WTC11 (cell line): ENCODE measurements at regions not wholly inside any gene's neighbourhood (a gene's known extent, or its start where the extent isn't known, plus 50 kb on each side); places are given as distances from the start of the nearest gene placed in this dataset.

Source experiments
- ATAC-seq: fragments of 200-7000 bp; cut with Tn5 transposase; 2 replicates; pipeline ENCODE4 v1.10.0; 2021; ENCODE audit warnings: mild to moderate bottlenecking, moderate library complexity
- CTCF ChIA-PET: fragments of 300-600 bp; sonication (Branson Sonifier 250); formaldehyde crosslinking; loops from one replicate; lab custom pipeline; 2021; ENCODE audit warnings: antibody characterized with exemption; lab: Charles Lee
- POLR2A ChIA-PET: fragments of 350-600 bp; sonication (Branson Sonifier 250); formaldehyde crosslinking; loops from one replicate; lab custom pipeline; 2021; ENCODE audit warnings: antibody characterized with exemption; lab: Charles Lee
- DNase-seq: peaks from one replicate; pipeline ENCODE4 v3.0.0; 2021; ENCODE audit warnings: low spot score
- H3K27ac Mint-ChIP-seq: 2 replicates; pipeline ENCODE4 v1.8.0; 2021; ENCODE audit warnings: mixed read lengths
- H3K27me3 Mint-ChIP-seq: 2 replicates; pipeline ENCODE4 v1.8.0; 2021; ENCODE audit warnings: low read depth, mild to moderate bottlenecking, moderate library complexity, mixed read lengths
- H3K36me3 Mint-ChIP-seq: 2 replicates; pipeline ENCODE4 v1.8.0; 2021; ENCODE audit warnings: mixed read lengths
- H3K4me1 Mint-ChIP-seq: 2 replicates; pipeline ENCODE4 v1.8.0; 2022; ENCODE audit warnings: mixed read lengths
- H3K4me3 Mint-ChIP-seq: 2 replicates; pipeline ENCODE4 v1.8.0; 2021; ENCODE audit warnings: mild to moderate bottlenecking, moderate library complexity, mixed read lengths
- H3K9me3 Mint-ChIP-seq: 2 replicates; pipeline ENCODE4 v1.8.0; 2021; ENCODE audit warnings: mixed read lengths
- EMX1 ChIP-seq: fragments of 250-450 bp; sonication (Bioruptor Pico); IDR thresholded peaks from 2 replicates; pipeline ENCODE4 v1.8.0; 2021; ENCODE audit warnings: mild to moderate bottlenecking
- JUN ChIP-seq: sonication (generic); formaldehyde crosslinking; IDR thresholded peaks from 2 replicates; pipeline ENCODE4 v1.8.0; 2023; ENCODE audit warnings: mild to moderate bottlenecking, missing genetic modification reagents
- MYBL2 ChIP-seq: sonication (generic); formaldehyde crosslinking; IDR thresholded peaks from 2 replicates; pipeline ENCODE4 v1.8.1; 2023; ENCODE audit warnings: mild to moderate bottlenecking, moderate library complexity, missing genetic modification reagents
- NFATC4 ChIP-seq: fragments of 250-450 bp; sonication (Bioruptor Pico); IDR thresholded peaks from 2 replicates; pipeline ENCODE4 v1.9.0; 2021; ENCODE audit warnings: mild to moderate bottlenecking
- NR3C1 ChIP-seq: sonication (generic); formaldehyde crosslinking; conservative IDR thresholded peaks from 2 replicates; pipeline ENCODE4 v1.8.1; 2023; ENCODE audit warnings: low read depth, mild to moderate bottlenecking, missing genetic modification reagents
- OVOL2 ChIP-seq: fragments of 250-450 bp; sonication (Bioruptor Pico); IDR thresholded peaks from 2 replicates; pipeline ENCODE4 v1.9.0; 2021; ENCODE audit warnings: mild to moderate bottlenecking, borderline replicate concordance
- TP53 ChIP-seq: sonication (generic); formaldehyde crosslinking; IDR thresholded peaks from 2 replicates; pipeline ENCODE4 v1.8.1; 2023; ENCODE audit warnings: mild to moderate bottlenecking, missing genetic modification reagents
- ZNF138 ChIP-seq: sonication (generic); formaldehyde crosslinking; conservative IDR thresholded peaks from 2 replicates; pipeline ENCODE4 v1.8.1; 2022; ENCODE audit warnings: mild to moderate bottlenecking, moderate library complexity, missing genetic modification reagents
- ZNF263 ChIP-seq: sonication (generic); formaldehyde crosslinking; IDR thresholded peaks from 2 replicates; pipeline ENCODE4 v1.8.1; 2022; ENCODE audit warnings: low read depth, mild to moderate bottlenecking, moderate library complexity, missing genetic modification reagents
- ZNF317 ChIP-seq: sonication (generic); formaldehyde crosslinking; IDR thresholded peaks from 2 replicates; pipeline ENCODE4 v1.8.1; 2023; ENCODE audit warnings: low read depth, mild to moderate bottlenecking, moderate library complexity, missing genetic modification reagents, borderline replicate concordance
- ZNF396 ChIP-seq: fragments of 250-450 bp; sonication (Bioruptor Pico); IDR thresholded peaks from 2 replicates; pipeline ENCODE4 v1.8.0; 2021; ENCODE audit warnings: mild to moderate bottlenecking, moderate library complexity, borderline replicate concordance
- ZNF416 ChIP-seq: fragments of 250-450 bp; sonication (Bioruptor Pico); IDR thresholded peaks from 2 replicates; pipeline ENCODE4 v1.9.0; 2021; ENCODE audit warnings: mild to moderate bottlenecking, inconsistent platforms
- ZNF423 ChIP-seq: fragments of 250-450 bp; sonication (Bioruptor Pico); IDR thresholded peaks from 2 replicates; pipeline ENCODE4 v2.1.2; 2022; ENCODE audit warnings: mild to moderate bottlenecking, moderate library complexity
- TF ChIP-seq, protein P1 (sequence below): sonication (generic); formaldehyde crosslinking; IDR thresholded peaks from 2 replicates; pipeline ENCODE4 v1.8.1; 2023; ENCODE audit warnings: mild to moderate bottlenecking, missing genetic modification reagents, borderline replicate concordance
- TF ChIP-seq, protein P2 (sequence below): fragments of 250-450 bp; sonication (Bioruptor Pico); IDR thresholded peaks from 2 replicates; pipeline ENCODE4 v2.1.2; 2022; ENCODE audit warnings: mild to moderate bottlenecking, moderate library complexity
- TF ChIP-seq, protein P3 (sequence below): fragments of 250-450 bp; sonication (Bioruptor Pico); IDR thresholded peaks from 2 replicates; pipeline ENCODE4 v1.9.0; 2021; ENCODE audit warnings: mild to moderate bottlenecking
- TF ChIP-seq, protein P4 (sequence below): fragments of 250-450 bp; sonication (Bioruptor Pico); conservative IDR thresholded peaks from 2 replicates; pipeline ENCODE4 v1.9.0; 2021; ENCODE audit warnings: mild to moderate bottlenecking
- TF ChIP-seq, protein P5 (sequence below): fragments of 200-600 bp; IDR thresholded peaks from 2 replicates; pipeline ENCODE4 v1.8.0; 2022; ENCODE audit warnings: antibody characterized with exemption
- TF ChIP-seq, protein P6 (sequence below): sonication (generic); formaldehyde crosslinking; IDR thresholded peaks from 2 replicates; pipeline ENCODE4 v1.8.0; 2023; ENCODE audit warnings: missing genetic modification reagents, mild to moderate bottlenecking, borderline replicate concordance
- TF ChIP-seq, protein P7 (sequence below): sonication (generic); formaldehyde crosslinking; IDR thresholded peaks from 2 replicates; pipeline ENCODE4 v1.8.0; 2023; ENCODE audit warnings: mild to moderate bottlenecking, missing genetic modification reagents

DNA sequence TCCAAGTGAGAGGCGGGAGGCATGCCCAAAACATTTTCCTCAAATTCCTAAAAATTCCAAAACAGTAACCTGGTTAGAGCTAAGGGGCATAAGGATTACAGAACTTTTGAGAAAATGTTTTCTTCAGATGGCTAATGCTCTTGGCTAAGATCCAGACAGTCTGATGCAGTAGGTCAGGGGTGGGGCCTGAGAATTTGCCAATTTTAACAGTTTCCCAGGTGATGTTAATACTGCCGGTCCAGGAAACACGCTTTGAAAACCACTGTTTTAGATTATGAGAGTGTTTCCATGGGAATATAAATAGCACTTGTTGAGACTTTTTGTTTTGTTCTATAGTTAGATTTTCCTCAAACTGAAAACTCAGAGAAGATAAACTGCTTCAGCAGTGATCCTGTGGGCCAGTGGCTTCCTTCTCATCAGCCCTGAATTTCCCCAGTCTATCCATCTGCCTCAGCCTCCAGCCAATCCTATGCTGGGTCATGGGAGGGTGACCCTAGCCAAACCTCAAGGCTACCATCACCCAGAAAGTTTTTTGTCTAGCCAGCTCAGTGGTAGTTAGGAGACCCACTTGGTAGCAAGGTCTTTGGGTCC lies 71.6 kb upstream of the ACP3 start (continued):
- TF ChIP-seq, protein P1, sequence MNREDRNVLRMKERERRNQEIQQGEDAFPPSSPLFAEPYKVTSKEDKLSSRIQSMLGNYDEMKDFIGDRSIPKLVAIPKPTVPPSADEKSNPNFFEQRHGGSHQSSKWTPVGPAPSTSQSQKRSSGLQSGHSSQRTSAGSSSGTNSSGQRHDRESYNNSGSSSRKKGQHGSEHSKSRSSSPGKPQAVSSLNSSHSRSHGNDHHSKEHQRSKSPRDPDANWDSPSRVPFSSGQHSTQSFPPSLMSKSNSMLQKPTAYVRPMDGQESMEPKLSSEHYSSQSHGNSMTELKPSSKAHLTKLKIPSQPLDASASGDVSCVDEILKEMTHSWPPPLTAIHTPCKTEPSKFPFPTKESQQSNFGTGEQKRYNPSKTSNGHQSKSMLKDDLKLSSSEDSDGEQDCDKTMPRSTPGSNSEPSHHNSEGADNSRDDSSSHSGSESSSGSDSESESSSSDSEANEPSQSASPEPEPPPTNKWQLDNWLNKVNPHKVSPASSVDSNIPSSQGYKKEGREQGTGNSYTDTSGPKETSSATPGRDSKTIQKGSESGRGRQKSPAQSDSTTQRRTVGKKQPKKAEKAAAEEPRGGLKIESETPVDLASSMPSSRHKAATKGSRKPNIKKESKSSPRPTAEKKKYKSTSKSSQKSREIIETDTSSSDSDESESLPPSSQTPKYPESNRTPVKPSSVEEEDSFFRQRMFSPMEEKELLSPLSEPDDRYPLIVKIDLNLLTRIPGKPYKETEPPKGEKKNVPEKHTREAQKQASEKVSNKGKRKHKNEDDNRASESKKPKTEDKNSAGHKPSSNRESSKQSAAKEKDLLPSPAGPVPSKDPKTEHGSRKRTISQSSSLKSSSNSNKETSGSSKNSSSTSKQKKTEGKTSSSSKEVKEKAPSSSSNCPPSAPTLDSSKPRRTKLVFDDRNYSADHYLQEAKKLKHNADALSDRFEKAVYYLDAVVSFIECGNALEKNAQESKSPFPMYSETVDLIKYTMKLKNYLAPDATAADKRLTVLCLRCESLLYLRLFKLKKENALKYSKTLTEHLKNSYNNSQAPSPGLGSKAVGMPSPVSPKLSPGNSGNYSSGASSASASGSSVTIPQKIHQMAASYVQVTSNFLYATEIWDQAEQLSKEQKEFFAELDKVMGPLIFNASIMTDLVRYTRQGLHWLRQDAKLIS, result no peak
- TF ChIP-seq MYBL2 (no peak), ZNF396 (no peak), ZNF317 (CRISPR knock-in tag) (no peak), OVOL2 (no peak), EMX1 (no peak), ZNF263 (no peak), NR3C1 (CRISPR knock-in tag) (no peak)
- TF ChIP-seq, protein P2, sequence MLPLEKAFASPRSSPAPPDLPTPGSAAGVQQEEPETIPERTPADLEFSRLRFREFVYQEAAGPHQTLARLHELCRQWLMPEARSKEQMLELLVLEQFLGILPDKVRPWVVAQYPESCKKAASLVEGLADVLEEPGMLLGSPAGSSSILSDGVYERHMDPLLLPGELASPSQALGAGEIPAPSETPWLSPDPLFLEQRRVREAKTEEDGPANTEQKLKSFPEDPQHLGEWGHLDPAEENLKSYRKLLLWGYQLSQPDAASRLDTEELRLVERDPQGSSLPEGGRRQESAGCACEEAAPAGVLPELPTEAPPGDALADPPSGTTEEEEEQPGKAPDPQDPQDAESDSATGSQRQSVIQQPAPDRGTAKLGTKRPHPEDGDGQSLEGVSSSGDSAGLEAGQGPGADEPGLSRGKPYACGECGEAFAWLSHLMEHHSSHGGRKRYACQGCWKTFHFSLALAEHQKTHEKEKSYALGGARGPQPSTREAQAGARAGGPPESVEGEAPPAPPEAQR, result no peak
- TF ChIP-seq, protein P3, sequence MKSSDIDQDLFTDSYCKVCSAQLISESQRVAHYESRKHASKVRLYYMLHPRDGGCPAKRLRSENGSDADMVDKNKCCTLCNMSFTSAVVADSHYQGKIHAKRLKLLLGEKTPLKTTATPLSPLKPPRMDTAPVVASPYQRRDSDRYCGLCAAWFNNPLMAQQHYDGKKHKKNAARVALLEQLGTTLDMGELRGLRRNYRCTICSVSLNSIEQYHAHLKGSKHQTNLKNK (CRISPR knock-in tag), result no peak
- TF ChIP-seq, protein P4, sequence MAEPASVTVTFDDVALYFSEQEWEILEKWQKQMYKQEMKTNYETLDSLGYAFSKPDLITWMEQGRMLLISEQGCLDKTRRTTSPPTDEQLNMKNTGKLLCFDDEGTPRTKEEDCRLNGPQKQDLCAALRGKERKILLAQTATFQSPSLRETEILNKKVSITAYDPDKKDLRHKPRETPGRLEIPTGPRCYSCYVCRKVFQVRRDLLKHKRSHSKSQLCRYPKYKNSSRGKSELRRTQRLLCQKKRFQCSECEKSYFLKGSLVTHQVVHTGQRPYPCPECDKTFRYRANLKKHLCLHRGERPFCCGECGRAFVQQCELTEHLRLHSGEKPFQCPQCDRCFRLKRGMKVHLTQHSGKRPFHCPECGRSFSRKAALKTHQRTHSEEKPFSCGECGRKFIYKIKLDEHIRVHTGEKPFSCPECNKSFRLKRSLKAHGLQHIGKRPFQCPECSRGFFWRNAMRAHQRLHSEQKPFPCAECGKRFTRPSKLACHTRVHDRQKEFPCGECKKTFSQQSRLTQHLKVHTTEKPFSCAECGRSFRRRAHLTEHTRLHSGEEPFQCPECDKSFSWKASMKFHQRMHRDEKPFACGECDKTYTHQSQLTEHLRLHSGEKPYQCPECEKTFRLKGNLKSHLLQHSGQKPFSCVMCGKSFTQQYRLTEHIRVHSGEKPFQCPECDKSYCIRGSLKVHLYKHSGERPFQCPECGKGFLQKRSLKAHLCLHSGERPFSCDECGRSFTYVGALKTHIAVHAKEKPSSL (CRISPR knock-in tag), result no peak

DNA sequence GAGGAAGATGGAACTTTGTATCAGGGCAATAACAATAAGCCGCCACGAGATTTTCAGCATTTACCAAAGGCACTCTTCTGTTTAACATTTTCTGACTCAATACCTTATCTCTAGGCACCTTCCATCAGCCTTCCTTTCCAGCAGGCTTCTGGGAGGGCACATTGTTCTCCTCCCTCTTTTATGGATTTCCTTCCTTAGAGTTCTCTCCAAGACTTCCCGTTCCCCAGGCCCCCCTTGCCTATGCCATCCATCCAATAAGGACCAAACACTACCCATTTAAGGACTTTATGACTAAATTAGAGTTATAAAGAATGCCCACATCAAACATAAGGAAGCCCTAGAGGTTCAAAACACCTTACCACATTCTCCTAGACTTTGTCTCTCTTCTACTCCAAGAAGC lies 71.0 kb upstream of the ACP3 start:
- DNase-seq, result no peak
- Mint-ChIP-seq H3K36me3 (no peaks in the 10 kb centered on the region), H3K27me3 (peaks cover 2% of the 10 kb centered on the region; the same call in 1 of the 2 replicates), H3K27ac (no peak overlapping the region), H3K4me3 (no peak overlapping the region), H3K4me1 (no peaks in the 10 kb centered on the region), H3K9me3 (no peaks in the 10 kb centered on the region)
- ATAC-seq, result no peak
- ChIA-PET POLR2A (no interaction called here), CTCF (interaction anchor here (1.0 to 1.1 kb wide), 2 partner anchors 11 to 110 kb away, joined by 3 read pairs; no protein-coding TSS in a partner anchor)
- TF ChIP-seq, protein P5, sequence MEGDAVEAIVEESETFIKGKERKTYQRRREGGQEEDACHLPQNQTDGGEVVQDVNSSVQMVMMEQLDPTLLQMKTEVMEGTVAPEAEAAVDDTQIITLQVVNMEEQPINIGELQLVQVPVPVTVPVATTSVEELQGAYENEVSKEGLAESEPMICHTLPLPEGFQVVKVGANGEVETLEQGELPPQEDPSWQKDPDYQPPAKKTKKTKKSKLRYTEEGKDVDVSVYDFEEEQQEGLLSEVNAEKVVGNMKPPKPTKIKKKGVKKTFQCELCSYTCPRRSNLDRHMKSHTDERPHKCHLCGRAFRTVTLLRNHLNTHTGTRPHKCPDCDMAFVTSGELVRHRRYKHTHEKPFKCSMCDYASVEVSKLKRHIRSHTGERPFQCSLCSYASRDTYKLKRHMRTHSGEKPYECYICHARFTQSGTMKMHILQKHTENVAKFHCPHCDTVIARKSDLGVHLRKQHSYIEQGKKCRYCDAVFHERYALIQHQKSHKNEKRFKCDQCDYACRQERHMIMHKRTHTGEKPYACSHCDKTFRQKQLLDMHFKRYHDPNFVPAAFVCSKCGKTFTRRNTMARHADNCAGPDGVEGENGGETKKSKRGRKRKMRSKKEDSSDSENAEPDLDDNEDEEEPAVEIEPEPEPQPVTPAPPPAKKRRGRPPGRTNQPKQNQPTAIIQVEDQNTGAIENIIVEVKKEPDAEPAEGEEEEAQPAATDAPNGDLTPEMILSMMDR, result no peak
- TF ChIP-seq NFATC4 (CRISPR knock-in tag), result no peak
- no peak for TF ChIP-seq ZNF138 (CRISPR knock-in tag)
- TF ChIP-seq, protein P6, sequence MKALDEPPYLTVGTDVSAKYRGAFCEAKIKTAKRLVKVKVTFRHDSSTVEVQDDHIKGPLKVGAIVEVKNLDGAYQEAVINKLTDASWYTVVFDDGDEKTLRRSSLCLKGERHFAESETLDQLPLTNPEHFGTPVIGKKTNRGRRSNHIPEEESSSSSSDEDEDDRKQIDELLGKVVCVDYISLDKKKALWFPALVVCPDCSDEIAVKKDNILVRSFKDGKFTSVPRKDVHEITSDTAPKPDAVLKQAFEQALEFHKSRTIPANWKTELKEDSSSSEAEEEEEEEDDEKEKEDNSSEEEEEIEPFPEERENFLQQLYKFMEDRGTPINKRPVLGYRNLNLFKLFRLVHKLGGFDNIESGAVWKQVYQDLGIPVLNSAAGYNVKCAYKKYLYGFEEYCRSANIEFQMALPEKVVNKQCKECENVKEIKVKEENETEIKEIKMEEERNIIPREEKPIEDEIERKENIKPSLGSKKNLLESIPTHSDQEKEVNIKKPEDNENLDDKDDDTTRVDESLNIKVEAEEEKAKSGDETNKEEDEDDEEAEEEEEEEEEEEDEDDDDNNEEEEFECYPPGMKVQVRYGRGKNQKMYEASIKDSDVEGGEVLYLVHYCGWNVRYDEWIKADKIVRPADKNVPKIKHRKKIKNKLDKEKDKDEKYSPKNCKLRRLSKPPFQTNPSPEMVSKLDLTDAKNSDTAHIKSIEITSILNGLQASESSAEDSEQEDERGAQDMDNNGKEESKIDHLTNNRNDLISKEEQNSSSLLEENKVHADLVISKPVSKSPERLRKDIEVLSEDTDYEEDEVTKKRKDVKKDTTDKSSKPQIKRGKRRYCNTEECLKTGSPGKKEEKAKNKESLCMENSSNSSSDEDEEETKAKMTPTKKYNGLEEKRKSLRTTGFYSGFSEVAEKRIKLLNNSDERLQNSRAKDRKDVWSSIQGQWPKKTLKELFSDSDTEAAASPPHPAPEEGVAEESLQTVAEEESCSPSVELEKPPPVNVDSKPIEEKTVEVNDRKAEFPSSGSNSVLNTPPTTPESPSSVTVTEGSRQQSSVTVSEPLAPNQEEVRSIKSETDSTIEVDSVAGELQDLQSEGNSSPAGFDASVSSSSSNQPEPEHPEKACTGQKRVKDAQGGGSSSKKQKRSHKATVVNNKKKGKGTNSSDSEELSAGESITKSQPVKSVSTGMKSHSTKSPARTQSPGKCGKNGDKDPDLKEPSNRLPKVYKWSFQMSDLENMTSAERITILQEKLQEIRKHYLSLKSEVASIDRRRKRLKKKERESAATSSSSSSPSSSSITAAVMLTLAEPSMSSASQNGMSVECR, result no peak
- no peak for TF ChIP-seq EMX1
- TF ChIP-seq JUN (CRISPR knock-in tag), result no peak
- no peak for TF ChIP-seq ZNF423 (CRISPR knock-in tag)
- TF ChIP-seq ZNF416 (CRISPR knock-in tag), result no peak
- no peak for TF ChIP-seq ZNF317 (CRISPR knock-in tag)
- no peak for TF ChIP-seq TP53 (CRISPR knock-in tag)
- TF ChIP-seq, protein P7, sequence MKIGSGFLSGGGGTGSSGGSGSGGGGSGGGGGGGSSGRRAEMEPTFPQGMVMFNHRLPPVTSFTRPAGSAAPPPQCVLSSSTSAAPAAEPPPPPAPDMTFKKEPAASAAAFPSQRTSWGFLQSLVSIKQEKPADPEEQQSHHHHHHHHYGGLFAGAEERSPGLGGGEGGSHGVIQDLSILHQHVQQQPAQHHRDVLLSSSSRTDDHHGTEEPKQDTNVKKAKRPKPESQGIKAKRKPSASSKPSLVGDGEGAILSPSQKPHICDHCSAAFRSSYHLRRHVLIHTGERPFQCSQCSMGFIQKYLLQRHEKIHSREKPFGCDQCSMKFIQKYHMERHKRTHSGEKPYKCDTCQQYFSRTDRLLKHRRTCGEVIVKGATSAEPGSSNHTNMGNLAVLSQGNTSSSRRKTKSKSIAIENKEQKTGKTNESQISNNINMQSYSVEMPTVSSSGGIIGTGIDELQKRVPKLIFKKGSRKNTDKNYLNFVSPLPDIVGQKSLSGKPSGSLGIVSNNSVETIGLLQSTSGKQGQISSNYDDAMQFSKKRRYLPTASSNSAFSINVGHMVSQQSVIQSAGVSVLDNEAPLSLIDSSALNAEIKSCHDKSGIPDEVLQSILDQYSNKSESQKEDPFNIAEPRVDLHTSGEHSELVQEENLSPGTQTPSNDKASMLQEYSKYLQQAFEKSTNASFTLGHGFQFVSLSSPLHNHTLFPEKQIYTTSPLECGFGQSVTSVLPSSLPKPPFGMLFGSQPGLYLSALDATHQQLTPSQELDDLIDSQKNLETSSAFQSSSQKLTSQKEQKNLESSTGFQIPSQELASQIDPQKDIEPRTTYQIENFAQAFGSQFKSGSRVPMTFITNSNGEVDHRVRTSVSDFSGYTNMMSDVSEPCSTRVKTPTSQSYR (CRISPR knock-in tag), result no peak
